ENCODE measurements at regions not wholly inside any gene's neighbourhood (a gene's known extent, or its start where the extent isn't known, plus 50 kb on each side); places are given as distances from the start of the nearest gene placed in this dataset.
"Not testable (repeated sequence)": the region's sequence is repeated elsewhere in the genome, so short reads cannot be mapped to it uniquely, and the experiment has no call there.

GRCh38 chr13:44303681-44304432 is 69.8 kb upstream of the SERP2 start:
- no peak for DNase-seq (ENCODE audit: low read depth in 3 of 3)

GRCh38 chr13:44304433-44304725 is 69.2 kb upstream of the SERP2 start:
- DNase-seq (ENCODE audit: low read depth in 3 of 3) = no peak

GRCh38 chr13:44305286-44305685 is 68.3 kb upstream of the SERP2 start:
- DNase-seq (ENCODE audit: low read depth in 3 of 3) = no peak

- DNase-seq (ENCODE audit: low read depth in 3 of 3) = no peak
These were observed 67.7 kb upstream of the SERP2 start for GRCh38 chr13:44305917-44306370.

GRCh38 chr13:44306371-44307192 is 67.0 kb upstream of the SERP2 start:
- no peak for DNase-seq (ENCODE audit: low read depth in 3 of 3)

GRCh38 chr13:44307255-44307654 is 66.4 kb upstream of the SERP2 start:
- DNase-seq (ENCODE audit: low read depth in 3 of 3) = no peak

- DNase-seq (ENCODE audit: low read depth in 3 of 3) = no peak
These were observed 65.8 kb upstream of the SERP2 start for GRCh38 chr13:44307844-44308243.

GRCh38 chr13:44308352-44308751 is 65.3 kb upstream of the SERP2 start:
- no peak for DNase-seq (ENCODE audit: low read depth in 3 of 3)

GRCh38 chr13:44309794-44310757 is 63.5 kb upstream of the SERP2 start:
- no peak for DNase-seq (ENCODE audit: low read depth in 3 of 3)

- DNase-seq (ENCODE audit: low read depth in 3 of 3) = no peak
These were observed 62.4 kb upstream of the SERP2 start for GRCh38 chr13:44311011-44311780.

GRCh38 chr13:44312131-44312530 is 61.5 kb upstream of the SERP2 start:
- no peak for DNase-seq (ENCODE audit: low read depth in 3 of 3)

GRCh38 chr13:44312834-44313551 is 60.6 kb upstream of the SERP2 start:
- no peak for DNase-seq (ENCODE audit: low read depth in 3 of 3)

GRCh38 chr13:44313674-44314073 is 60.0 kb upstream of the SERP2 start:
- DNase-seq (ENCODE audit: low read depth in 3 of 3) = no peak

- DNase-seq (ENCODE audit: low read depth in 3 of 3) = not testable (repeated sequence)
These were observed 59.5 kb upstream of the SERP2 start for GRCh38 chr13:44314160-44314559.

GRCh38 chr13:44317752-44318151 is 55.9 kb upstream of the SERP2 start:
- DNase-seq (ENCODE audit: low read depth in 3 of 3) = no peak

GRCh38 chr13:44318161-44318560 is 55.5 kb upstream of the SERP2 start:
- DNase-seq (ENCODE audit: low read depth in 3 of 3) = no peak

- DNase-seq (ENCODE audit: low read depth in 3 of 3) = no peak
These were observed 53.0 kb upstream of the SERP2 start for GRCh38 chr13:44320611-44321010.

- DNase-seq (ENCODE audit: low read depth in 3 of 3) = no peak
These were observed 51.7 kb upstream of the SERP2 start for GRCh38 chr13:44321961-44322360.

- no peak for DNase-seq (ENCODE audit: low read depth in 3 of 3)
These were observed 50.7 kb upstream of the SERP2 start for GRCh38 chr13:44322928-44323327.

GRCh38 chr13:44323754-44324153 is 49.9 kb upstream of the SERP2 start:
- DNase-seq (ENCODE audit: low read depth in 3 of 3) = no peak
